MM.1S (cell line): ENCODE measurements at regions not wholly inside any gene's neighbourhood (a gene's known extent, or its start where the extent isn't known, plus 50 kb on each side); places are given as distances from the start of the nearest gene placed in this dataset.

Source experiments
- EZH2 ChIP-seq: fragments of 300-600 bp; sonication (generic); optimal IDR thresholded peaks from 2 replicates; pipeline ENCODE3; 2017; ENCODE audit warnings: low read depth, mild to moderate bottlenecking, antibody characterized with exemption, low read length, mixed read lengths
- EZH2phosphoT487 ChIP-seq: fragments of 300-600 bp; sonication (generic); IDR thresholded peaks from 2 replicates; pipeline ENCODE4 v1.6.1; 2018; ENCODE audit warnings: antibody characterized with exemption, low read length
- TF ChIP-seq, protein P1 (sequence below): fragments of 300-600 bp; sonication (generic); IDR thresholded peaks from 2 replicates; pipeline ENCODE4 v1.5.1; 2016; ENCODE audit warnings: antibody characterized with exemption, low read length, mixed read lengths

DNA sequence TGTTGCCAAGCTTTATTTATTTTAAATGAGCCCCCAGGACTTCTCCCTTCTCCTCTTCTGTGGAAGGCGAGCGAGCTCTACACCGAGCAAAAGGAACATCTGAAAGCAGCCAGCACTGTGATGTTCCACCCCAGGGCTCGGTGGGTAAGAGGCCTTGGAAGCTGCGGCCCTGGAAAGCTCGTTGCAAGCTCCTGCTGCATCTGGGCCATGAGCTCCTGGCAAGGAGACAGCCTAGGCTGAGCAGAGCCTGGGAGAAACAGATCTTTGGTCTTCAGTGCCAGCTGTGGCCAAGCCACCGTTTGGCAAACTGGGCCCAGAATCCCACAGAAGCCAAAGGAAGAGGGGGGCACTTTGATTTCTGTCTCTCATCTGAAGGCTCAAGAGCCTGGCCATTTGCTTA lies 114.1 kb downstream of the ENGASE start:
- TF ChIP-seq, protein P1, sequence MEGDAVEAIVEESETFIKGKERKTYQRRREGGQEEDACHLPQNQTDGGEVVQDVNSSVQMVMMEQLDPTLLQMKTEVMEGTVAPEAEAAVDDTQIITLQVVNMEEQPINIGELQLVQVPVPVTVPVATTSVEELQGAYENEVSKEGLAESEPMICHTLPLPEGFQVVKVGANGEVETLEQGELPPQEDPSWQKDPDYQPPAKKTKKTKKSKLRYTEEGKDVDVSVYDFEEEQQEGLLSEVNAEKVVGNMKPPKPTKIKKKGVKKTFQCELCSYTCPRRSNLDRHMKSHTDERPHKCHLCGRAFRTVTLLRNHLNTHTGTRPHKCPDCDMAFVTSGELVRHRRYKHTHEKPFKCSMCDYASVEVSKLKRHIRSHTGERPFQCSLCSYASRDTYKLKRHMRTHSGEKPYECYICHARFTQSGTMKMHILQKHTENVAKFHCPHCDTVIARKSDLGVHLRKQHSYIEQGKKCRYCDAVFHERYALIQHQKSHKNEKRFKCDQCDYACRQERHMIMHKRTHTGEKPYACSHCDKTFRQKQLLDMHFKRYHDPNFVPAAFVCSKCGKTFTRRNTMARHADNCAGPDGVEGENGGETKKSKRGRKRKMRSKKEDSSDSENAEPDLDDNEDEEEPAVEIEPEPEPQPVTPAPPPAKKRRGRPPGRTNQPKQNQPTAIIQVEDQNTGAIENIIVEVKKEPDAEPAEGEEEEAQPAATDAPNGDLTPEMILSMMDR, result no peak
- no peak for TF ChIP-seq EZH2
- no peak for TF ChIP-seq EZH2phosphoT487
